ENCODE measurements at regions not wholly inside any gene's neighbourhood (a gene's known extent, or its start where the extent isn't known, plus 50 kb on each side); places are given as distances from the start of the nearest gene placed in this dataset.

GRCh38 chr4:73929278-73929677, 52.5 kb downstream of the PF4 start:
- Histone ChIP-seq H3K4me3 (no peak overlapping the region), H3K9me3 (no peaks in the 10 kb centered on the region), H3K27ac (no peak overlapping the region), H3K4me1 (no peaks in the 10 kb centered on the region), H3K27me3 (no peaks in the 10 kb centered on the region), H3K36me3 (no peaks in the 10 kb centered on the region)
- no peak for DNase-seq
- TF ChIP-seq, protein P1, sequence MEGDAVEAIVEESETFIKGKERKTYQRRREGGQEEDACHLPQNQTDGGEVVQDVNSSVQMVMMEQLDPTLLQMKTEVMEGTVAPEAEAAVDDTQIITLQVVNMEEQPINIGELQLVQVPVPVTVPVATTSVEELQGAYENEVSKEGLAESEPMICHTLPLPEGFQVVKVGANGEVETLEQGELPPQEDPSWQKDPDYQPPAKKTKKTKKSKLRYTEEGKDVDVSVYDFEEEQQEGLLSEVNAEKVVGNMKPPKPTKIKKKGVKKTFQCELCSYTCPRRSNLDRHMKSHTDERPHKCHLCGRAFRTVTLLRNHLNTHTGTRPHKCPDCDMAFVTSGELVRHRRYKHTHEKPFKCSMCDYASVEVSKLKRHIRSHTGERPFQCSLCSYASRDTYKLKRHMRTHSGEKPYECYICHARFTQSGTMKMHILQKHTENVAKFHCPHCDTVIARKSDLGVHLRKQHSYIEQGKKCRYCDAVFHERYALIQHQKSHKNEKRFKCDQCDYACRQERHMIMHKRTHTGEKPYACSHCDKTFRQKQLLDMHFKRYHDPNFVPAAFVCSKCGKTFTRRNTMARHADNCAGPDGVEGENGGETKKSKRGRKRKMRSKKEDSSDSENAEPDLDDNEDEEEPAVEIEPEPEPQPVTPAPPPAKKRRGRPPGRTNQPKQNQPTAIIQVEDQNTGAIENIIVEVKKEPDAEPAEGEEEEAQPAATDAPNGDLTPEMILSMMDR (IDR thresholded peaks at IDR 0.05): no peak
- TF ChIP-seq POLR2A (IDR thresholded peaks at IDR 0.05): no peak

- Histone ChIP-seq H3K9me3 (no peaks in the 10 kb centered on the region), H3K4me1 (no peaks in the 10 kb centered on the region), H3K27me3 (peaks cover 0 to 3% of the 10 kb centered on the region in 2 donors), H3K27ac (no peak overlapping the region), H3K4me3 (no peak overlapping the region), H3K36me3 (no peaks in the 10 kb centered on the region)
- no peak for TF ChIP-seq POLR2A (IDR thresholded peaks at IDR 0.05)
- TF ChIP-seq, protein P1 (IDR thresholded peaks at IDR 0.05): no peak
- DNase-seq: no peak
Measured at GRCh38 chr4:73923631-73923937, 54.4 kb downstream of the CXCL1 start.

DNA sequence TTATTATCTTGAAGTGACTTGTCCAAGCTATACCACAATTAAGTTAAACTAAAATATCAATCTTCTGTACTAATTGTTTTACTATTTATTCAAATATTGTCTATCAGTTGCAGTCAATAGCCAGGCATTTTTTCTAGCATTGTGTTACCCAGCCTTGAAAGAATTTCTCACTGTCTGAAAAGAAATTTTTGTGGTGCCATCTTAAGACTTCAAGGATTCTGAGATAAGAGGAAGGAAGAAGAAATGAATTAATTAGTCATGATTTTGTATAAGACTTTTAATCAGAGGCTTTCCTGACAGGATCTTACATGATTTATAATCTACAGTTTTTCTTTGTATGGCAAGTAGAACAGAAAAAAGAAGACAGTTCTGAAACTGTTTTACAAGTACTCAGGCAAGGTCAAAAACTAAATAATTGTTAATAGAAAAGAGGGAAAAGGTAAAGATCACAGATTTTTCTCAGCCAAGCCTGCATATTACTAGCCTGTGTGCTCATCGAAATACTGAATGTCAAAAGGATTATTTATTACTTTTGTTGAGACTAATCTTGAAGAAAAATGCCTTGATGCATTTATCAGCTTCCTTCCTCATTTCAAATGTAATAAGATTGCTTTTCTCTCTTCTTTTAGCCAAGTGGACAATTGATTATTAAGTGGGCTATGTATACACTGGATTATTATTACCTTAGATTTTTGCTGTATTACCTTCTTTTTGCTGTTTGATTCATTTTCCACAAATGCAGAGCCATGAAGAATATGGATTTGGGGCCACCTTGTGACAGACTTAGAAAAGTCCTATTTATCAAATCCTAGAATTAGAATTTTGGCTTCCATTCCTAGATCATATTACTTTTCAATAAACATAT, 53.8 kb downstream of the CXCL1 start:
- H3K27me3 ChIP-seq: peaks cover 0 to 3% of the 10 kb centered on the region in 2 donors
- H3K36me3 ChIP-seq: no peaks in the 10 kb centered on the region
- TF ChIP-seq POLR2A (IDR thresholded peaks at IDR 0.05): no peak
- TF ChIP-seq, protein P1 (IDR thresholded peaks at IDR 0.05): peak in 3 of 6 experiments; percentile 51 to 66 (median 55)
- DNase-seq: no peak
- H3K4me3 ChIP-seq: no peak overlapping the region
- H3K9me3 ChIP-seq: no peaks in the 10 kb centered on the region
- no peaks in the 10 kb centered on the region for H3K4me1 ChIP-seq
- H3K27ac ChIP-seq: no peak overlapping the region

GRCh38 chr4:73922317-73922716, 53.1 kb downstream of the CXCL1 start:
- H3K36me3 ChIP-seq: no peaks in the 10 kb centered on the region
- no peaks in the 10 kb centered on the region for H3K4me1 ChIP-seq
- H3K27ac ChIP-seq: no peak overlapping the region
- no peak overlapping the region for H3K4me3 ChIP-seq
- peaks cover 0 to 3% of the 10 kb centered on the region in 2 donors for H3K27me3 ChIP-seq
- no peaks in the 10 kb centered on the region for H3K9me3 ChIP-seq
- TF ChIP-seq, protein P1 (IDR thresholded peaks at IDR 0.05): no peak
- TF ChIP-seq POLR2A (IDR thresholded peaks at IDR 0.05): no peak
- DNase-seq: no peak

Data from Peyer's patch (tissue), 4 donors.